ENCODE measurements at regions not wholly inside any gene's neighbourhood (a gene's known extent, or its start where the extent isn't known, plus 50 kb on each side); places are given as distances from the start of the nearest gene placed in this dataset.
"Not testable (repeated sequence)": the region's sequence is repeated elsewhere in the genome, so short reads cannot be mapped to it uniquely, and the experiment has no call there.

GRCh38 chr10:2541176-2541575, 526.2 kb upstream of the PFKP start:
- H3K4me3 ChIP-seq (ENCODE audit: low read depth, low read length) = no peak overlapping the region
- TF ChIP-seq CTCF (IDR thresholded peaks at IDR 0.05; ENCODE audit: insufficient read depth, low read length) = no peak
- DNase-seq (ENCODE audit: low read depth) = no peak

GRCh38 chr10:2529945-2530344, 537.4 kb upstream of the PFKP start:
- H3K4me3 ChIP-seq (ENCODE audit: low read depth, low read length) = no peak overlapping the region
- DNase-seq (ENCODE audit: low read depth) = no peak
- no peak for TF ChIP-seq CTCF (IDR thresholded peaks at IDR 0.05; ENCODE audit: insufficient read depth, low read length)

GRCh38 chr10:2525781-2526180, 541.6 kb upstream of the PFKP start:
- DNase-seq (ENCODE audit: low read depth) = no peak
- H3K4me3 ChIP-seq (ENCODE audit: low read depth, low read length) = no peak overlapping the region
- no peak for TF ChIP-seq CTCF (IDR thresholded peaks at IDR 0.05; ENCODE audit: insufficient read depth, low read length)

- no peak for TF ChIP-seq CTCF (IDR thresholded peaks at IDR 0.05; ENCODE audit: insufficient read depth, low read length)
These were observed 548.2 kb upstream of the PFKP start for GRCh38 chr10:2519139-2519538.

GRCh38 chr10:2509081-2509531, 558.2 kb upstream of the PFKP start:
- H3K4me3 ChIP-seq (ENCODE audit: low read depth, low read length) = no peak overlapping the region
- no peak for DNase-seq (ENCODE audit: low read depth)
- TF ChIP-seq CTCF (IDR thresholded peaks at IDR 0.05; ENCODE audit: insufficient read depth, low read length) = no peak

More at GRCh38 chr10:2519139-2519538, 548.2 kb upstream of the PFKP start:
- no peak overlapping the region for H3K4me3 ChIP-seq (ENCODE audit: low read depth, low read length)
- no peak for DNase-seq (ENCODE audit: low read depth)

- H3K4me3 ChIP-seq (ENCODE audit: low read depth, low read length); DNase-seq (ENCODE audit: low read depth): not testable (repeated sequence)
These were observed 565.9 kb upstream of the PFKP start for GRCh38 chr10:2501366-2501940.

GRCh38 chr10:2494399-2494798, 572.9 kb upstream of the PFKP start:
- TF ChIP-seq CTCF (IDR thresholded peaks at IDR 0.05; ENCODE audit: insufficient read depth, low read length) = no peak
- DNase-seq (ENCODE audit: low read depth) = no peak

More at GRCh38 chr10:2494399-2494798, 572.9 kb upstream of the PFKP start:
- H3K4me3 ChIP-seq (ENCODE audit: low read depth, low read length) = no peak overlapping the region
